Aorta (tissue), 5 donors: ENCODE measurements at regions not wholly inside any gene's neighbourhood (a gene's known extent, or its start where the extent isn't known, plus 50 kb on each side); places are given as distances from the start of the nearest gene placed in this dataset.

ENCODE experiments used
- ATAC-seq: fragments of 200-7000 bp; cut with Tn5 transposase; one replicate; pipeline ENCODE4 v1.9.1; 2022; ENCODE audit warnings: moderate library complexity; ENCODE audit not compliant: low FRiP score
- DNase-seq, 2 donors: peaks; one replicate each; pipeline ENCODE4 v3.0.0-alpha.2; 2020
- H3K27ac ChIP-seq, 2 donors: one replicate each; pipeline ENCODE4 v1.5.1; 2013; ENCODE audit warnings: low read length in 2 of 2, mild to moderate bottlenecking in 2 of 2, moderate library complexity in 2 of 2, control low read depth in 1 of 2, inconsistent platforms in 1 of 2, low read depth in 1 of 2
- H3K27me3 ChIP-seq, 2 donors: one replicate each; pipeline ENCODE4 v1.6.1; 2013; ENCODE audit warnings: control low read depth in 1 of 2, low read length in 1 of 2, mild to moderate bottlenecking in 1 of 2, moderate library complexity in 1 of 2; ENCODE audit not compliant: insufficient read depth in 2 of 2, control insufficient read depth in 1 of 2
- H3K36me3 ChIP-seq, 2 donors: one replicate each; pipeline ENCODE4 v1.6.1; 2013; ENCODE audit warnings: control low read depth in 1 of 2, low read length in 1 of 2, mild to moderate bottlenecking in 1 of 2; ENCODE audit not compliant: insufficient read depth in 2 of 2, control insufficient read depth in 1 of 2
- H3K4me1 ChIP-seq, 2 donors: one replicate each; pipeline ENCODE4 v1.6.1; 2013; ENCODE audit warnings: low read length in 2 of 2, control low read depth in 1 of 2, mild to moderate bottlenecking in 1 of 2, moderate library complexity in 1 of 2; ENCODE audit not compliant: insufficient read depth in 2 of 2, control insufficient read depth in 1 of 2
- H3K4me3 ChIP-seq, 2 donors: one replicate each; pipeline ENCODE4 v1.5.1; 2013; ENCODE audit warnings: low read length in 2 of 2, control low read depth in 1 of 2, mild to moderate bottlenecking in 1 of 2
- H3K9me3 ChIP-seq: one replicate; pipeline ENCODE4 v1.6.1; 2013; ENCODE audit warnings: mild to moderate bottlenecking, low read length; ENCODE audit not compliant: control insufficient read depth
- WGBS, 2 donors: extraction: QIAGEN DNeasy Blood & Tissue Kit; methylation state at CpG; one replicate each; pipeline ENCODE4 v1.1.7; 2013; 5-methylcytosine and 5-hydroxymethylcytosine counted together
- intact Hi-C, 2 donors: fragments of 100-400 bp; cut with DNase I; formaldehyde crosslinking; loops; one replicate each; pipeline versions ENCODE4 v1.14.2 to v1.15.0; 2022
- donor health status: healthy with polysubstance abuse.
- donor health status: Bipolar disorder and iron deficiency.
- donor health status: DM: no; HTN: no; CAD: no.
- donor health status: DM: no; HTN: no; CAD: no.
- donor health status: DM: yes; HTN: yes; CAD: no.

DNA sequence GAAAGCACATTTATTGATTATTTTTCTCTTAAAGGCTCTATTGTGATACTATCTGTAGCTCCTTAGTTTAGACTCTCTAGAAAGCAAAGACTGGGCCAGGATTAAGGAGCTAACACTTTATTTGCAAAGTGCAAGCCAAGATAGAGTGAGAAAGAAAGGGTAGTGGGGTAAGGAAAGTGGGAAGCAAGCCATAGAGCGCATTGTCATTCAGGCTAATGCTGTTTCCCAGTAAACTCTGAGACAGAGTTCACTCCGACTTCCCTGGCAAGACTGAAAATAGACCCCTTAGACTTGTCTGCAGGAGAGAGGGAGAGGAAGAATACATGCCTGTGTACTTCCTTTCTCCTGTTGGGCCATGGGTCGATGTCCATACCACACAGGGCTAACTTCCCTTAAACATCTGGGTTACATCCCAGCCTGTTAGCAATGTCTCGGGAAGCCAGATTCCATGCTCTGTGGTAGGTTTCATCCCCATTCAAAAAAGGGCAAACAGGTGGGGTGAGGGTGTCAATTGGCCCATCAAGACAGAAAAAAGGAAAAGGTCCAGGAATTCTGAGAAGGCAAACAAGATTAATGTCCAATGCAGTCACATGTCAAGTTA is 875.8 kb upstream of the CELF2 start:
- H3K27me3 ChIP-seq: no peaks in the 10 kb centered on the region
- DNase-seq (no peak), ATAC-seq (no peak)
- H3K4me3 ChIP-seq: no peak overlapping the region
- no peaks in the 10 kb centered on the region for H3K36me3 ChIP-seq
- H3K27ac ChIP-seq: no peak overlapping the region
- no peaks in the 10 kb centered on the region for H3K4me1 ChIP-seq
- WGBS, 2 donors: 89 to 91% methylated on average over 4 of the region's 4 CpGs
- H3K9me3 ChIP-seq: no peaks in the 10 kb centered on the region
- intact Hi-C loops: no loop called here

DNA sequence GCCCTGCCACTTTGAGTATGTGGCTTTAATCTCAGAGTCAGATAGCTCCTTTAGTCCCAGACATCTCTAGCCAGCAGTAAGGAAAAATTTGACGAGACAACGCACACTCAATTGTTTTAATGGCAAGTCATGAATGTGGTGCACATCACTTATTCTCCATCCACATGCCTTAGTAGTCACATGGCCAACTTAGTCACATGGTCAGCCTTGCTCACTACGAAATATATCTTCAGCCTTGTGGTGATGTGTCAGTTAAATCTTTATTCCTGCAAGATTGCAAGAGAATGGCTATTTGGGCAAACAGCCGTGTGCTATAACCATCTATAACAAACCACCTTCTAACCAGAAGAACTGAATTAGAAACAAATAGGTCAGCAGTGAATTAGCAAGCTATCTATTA is 871.1 kb upstream of the CELF2 start:
- no peaks in the 10 kb centered on the region for H3K36me3 ChIP-seq
- H3K27ac ChIP-seq: no peak overlapping the region
- H3K4me1 ChIP-seq: peaks cover 3 to 6% of the 10 kb centered on the region in 2 donors
- DNase-seq (no peak), ATAC-seq (no peak)
- no peaks in the 10 kb centered on the region for H3K27me3 ChIP-seq
- no peaks in the 10 kb centered on the region for H3K9me3 ChIP-seq
- no peak overlapping the region for H3K4me3 ChIP-seq
- intact Hi-C loops: no loop called here
- 86 to 95% methylated on average over 4 of the region's 4 CpGs for WGBS, 2 donors

DNA sequence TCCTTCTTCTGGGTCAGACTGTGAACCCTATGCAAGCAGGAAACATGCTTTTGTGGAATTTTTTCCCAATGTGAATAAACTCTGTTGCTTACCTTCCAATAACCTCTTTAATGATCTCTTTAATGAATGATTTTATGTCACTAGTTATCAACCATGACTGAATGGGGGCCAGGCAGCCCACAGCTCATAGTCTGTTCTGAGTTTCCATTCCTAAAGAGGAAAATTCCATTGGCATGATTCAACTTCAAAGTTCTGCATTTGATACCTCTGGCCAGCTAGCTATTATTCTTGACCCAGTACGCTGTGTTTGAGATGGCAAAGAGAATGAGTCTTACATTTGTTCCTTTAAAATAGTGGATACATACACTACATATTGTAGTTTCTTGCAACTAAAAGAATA is 867.8 kb upstream of the CELF2 start:
- WGBS, 2 donors: 10 to 11% methylated on average over 1 of the region's 1 CpG
- H3K27me3 ChIP-seq: no peaks in the 10 kb centered on the region
- peaks cover 3 to 9% of the 10 kb centered on the region in 2 donors for H3K4me1 ChIP-seq
- no peaks in the 10 kb centered on the region for H3K36me3 ChIP-seq
- no peak overlapping the region for H3K4me3 ChIP-seq
- intact Hi-C loops: loop anchor here in 1 of 2 donors (10.0 kb wide), 1 partner anchor 135 kb away; no protein-coding TSS in a partner anchor
- no peak overlapping the region for H3K27ac ChIP-seq
- no peak for DNase-seq
- no peaks in the 10 kb centered on the region for H3K9me3 ChIP-seq
- no peak for ATAC-seq

DNA sequence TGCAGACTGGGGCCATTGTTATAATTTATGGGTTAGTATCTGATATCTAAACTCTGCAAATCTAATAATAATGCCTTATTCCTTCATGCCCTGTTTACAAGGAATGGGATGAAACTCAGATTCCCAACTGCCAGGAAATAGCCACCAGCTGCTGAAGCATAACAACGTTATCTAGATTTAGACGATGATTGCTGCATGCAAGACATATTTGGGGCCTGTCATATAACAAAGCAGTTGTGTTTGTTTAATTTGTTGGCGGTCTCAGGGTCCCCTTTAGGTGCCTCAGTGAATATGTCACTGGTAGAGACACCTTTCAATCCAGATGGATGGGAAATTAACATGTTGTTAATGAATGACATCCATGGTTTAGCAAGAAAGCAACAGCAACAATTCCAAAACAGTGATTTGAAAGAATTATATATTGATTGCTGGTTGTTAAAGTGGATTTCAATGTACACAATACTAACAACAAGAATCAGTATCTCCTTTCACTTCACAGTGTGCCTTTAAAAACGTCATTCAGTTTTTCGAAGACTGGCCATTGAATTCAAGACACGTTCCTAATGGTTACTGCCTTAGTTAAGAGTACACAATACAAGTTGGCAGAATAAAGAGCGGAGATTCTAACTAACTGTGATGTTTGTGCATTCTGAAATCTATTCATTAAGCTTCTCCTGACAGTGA is 860.6 kb upstream of the CELF2 start:
- 70 to 72% methylated on average over 7 of the region's 7 CpGs for WGBS, 2 donors
- H3K9me3 ChIP-seq: no peaks in the 10 kb centered on the region
- no peak overlapping the region for H3K4me3 ChIP-seq
- intact Hi-C loops: loop anchor here in 1 of 2 donors (10.0 kb wide), 1 partner anchor 128 kb away; no protein-coding TSS in a partner anchor
- ATAC-seq: no peak
- no peaks in the 10 kb centered on the region for H3K27me3 ChIP-seq
- no peaks in the 10 kb centered on the region for H3K36me3 ChIP-seq
- H3K27ac ChIP-seq: no peak overlapping the region
- DNase-seq: no peak
- no peaks in the 10 kb centered on the region for H3K4me1 ChIP-seq

DNA sequence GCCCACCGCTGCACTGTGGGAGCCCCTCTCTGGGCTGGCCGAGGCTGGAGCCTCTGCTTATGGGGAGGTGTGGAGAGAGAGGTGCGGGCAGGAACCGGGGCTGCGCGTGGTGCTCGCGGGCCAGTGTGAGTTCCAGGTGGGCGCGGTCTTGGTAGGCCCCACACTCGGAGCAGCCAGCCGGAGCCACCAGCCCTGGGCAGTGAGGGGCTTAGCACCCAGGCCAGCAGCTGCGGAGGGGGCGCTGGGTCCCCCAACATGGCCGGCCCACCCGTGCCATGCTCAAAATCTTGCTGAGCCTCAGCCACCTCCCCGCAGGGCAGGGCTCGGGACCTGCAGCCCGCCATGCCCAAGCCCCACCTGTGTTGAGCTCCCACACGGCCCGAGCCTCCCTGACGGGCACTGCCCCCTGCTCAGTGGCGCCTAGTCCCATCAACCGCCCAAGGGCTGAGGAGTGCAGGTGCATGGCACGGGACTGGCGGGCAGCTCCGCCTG is 856.8 kb upstream of the CELF2 start:
- Histone ChIP-seq H3K36me3 (no peaks in the 10 kb centered on the region), H3K9me3 (no peaks in the 10 kb centered on the region), H3K4me3 (no peak overlapping the region), H3K4me1 (no peaks in the 10 kb centered on the region), H3K27ac (no peak overlapping the region), H3K27me3 (no peaks in the 10 kb centered on the region)
- intact Hi-C loops: no loop called here
- 93 to 94% methylated on average over 27 of the region's 27 CpGs for WGBS, 2 donors
- DNase-seq (no peak), ATAC-seq (no peak)

DNA sequence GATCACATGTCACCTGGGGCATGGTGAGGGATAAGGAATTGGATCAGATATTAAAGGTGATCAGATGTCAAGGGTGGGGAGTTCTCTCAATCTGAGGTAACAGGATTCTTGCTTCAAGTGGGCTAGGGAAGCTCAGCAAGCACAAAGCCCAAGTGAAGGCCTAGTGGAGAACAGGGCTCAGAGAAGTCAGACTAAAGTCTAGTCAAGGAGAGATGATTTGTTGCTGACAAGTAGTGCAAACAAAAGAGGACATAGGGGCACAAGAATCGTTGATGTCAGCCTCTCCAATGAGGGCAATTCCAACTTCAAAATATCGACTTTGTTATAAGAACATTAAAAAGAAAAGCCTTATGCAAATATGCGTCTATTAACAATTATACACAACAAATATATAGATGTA is 852.8 kb upstream of the CELF2 start:
- H3K4me1 ChIP-seq: no peaks in the 10 kb centered on the region
- H3K4me3 ChIP-seq: no peak overlapping the region
- no peak overlapping the region for H3K27ac ChIP-seq
- no peak for ATAC-seq
- WGBS, 2 donors: 74 to 81% methylated on average over 3 of the region's 3 CpGs
- H3K9me3 ChIP-seq: no peaks in the 10 kb centered on the region
- intact Hi-C loops: no loop called here
- no peak for DNase-seq
- no peaks in the 10 kb centered on the region for H3K36me3 ChIP-seq
- H3K27me3 ChIP-seq: no peaks in the 10 kb centered on the region

DNA sequence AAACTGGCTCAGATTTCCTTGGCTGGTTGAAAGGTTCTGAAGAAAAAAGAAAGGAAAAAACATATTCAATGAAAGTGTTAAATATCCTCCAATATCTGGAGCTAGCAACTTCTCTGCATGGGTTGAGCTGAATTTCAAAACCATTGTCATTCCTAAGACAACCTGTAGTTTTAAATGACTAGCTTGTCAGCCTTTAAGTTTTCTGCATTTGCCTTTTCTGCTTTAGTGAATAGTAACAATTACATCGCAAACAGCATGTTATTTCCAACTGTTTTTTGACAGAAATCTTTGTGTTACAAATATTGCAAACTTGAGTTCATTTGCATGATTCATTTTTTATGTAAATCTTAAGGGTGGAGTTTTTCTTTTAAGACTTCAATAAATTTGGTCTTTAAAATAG is 852.3 kb upstream of the CELF2 start:
- no peaks in the 10 kb centered on the region for H3K27me3 ChIP-seq
- no peaks in the 10 kb centered on the region for H3K9me3 ChIP-seq

DNA sequence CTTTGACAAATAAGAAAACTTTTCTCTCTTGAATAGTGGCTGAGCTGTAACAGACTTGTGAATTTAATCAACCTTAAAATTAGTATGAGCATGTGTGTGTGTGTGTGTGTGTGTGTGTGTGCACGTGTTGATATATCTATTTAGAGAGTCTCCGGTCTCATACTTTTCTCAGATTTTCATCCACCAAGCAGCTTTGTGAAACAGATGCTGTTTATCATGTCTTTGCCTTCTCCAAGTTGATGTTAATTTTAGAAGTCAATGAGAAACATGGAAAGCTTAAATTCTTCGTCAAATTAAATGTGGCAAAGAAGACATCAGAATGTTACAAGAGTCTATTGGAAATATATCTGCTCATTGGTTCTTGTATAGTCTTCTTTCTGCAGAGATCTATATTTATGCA is 839.2 kb upstream of the CELF2 start:
- no peak for DNase-seq
- H3K4me1 ChIP-seq: no peaks in the 10 kb centered on the region
- no peak overlapping the region for H3K27ac ChIP-seq
- no peak overlapping the region for H3K4me3 ChIP-seq
- no peaks in the 10 kb centered on the region for H3K9me3 ChIP-seq
- 80 to 88% methylated on average over 3 of the region's 3 CpGs for WGBS, 2 donors
- ATAC-seq: no peak
- no peaks in the 10 kb centered on the region for H3K36me3 ChIP-seq
- intact Hi-C loops: no loop called here
- no peaks in the 10 kb centered on the region for H3K27me3 ChIP-seq

More for the DNA sequence above, 852.3 kb upstream of the CELF2 start:
- Histone ChIP-seq H3K27ac (no peak overlapping the region), H3K36me3 (no peaks in the 10 kb centered on the region), H3K4me1 (no peaks in the 10 kb centered on the region), H3K4me3 (no peak overlapping the region)
- intact Hi-C loops: no loop called here
- ATAC-seq (no peak), DNase-seq (no peak)
- WGBS, 2 donors: 76 to 79% methylated on average over 1 of the region's 1 CpG

DNA sequence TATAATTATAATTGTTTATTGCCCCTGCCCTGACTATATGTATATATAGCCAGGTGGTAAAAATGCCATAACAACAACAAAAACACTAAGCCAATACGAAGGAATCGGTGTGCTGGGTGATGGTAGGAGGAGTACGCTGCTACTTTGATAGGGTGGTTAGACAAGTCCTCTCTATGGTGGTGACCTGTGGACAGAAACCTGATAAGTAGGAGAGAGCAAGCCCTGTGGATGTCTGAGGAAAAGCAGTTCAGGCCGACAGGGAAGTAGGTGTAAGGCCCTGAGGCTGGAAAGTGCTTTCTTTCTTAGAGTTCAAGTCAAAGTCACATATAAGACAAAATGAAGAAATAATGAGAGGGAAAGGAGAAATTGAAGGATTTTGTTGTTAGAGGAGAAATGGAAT is 823.8 kb upstream of the CELF2 start:
- Histone ChIP-seq H3K4me3 (no peak overlapping the region), H3K27ac (no peak overlapping the region), H3K27me3 (no peaks in the 10 kb centered on the region), H3K36me3 (no peaks in the 10 kb centered on the region), H3K4me1 (no peaks in the 10 kb centered on the region), H3K9me3 (no peaks in the 10 kb centered on the region)
- intact Hi-C loops: no loop called here
- no peak for DNase-seq
- ATAC-seq: no peak
- 88% methylated on average over 4 of the region's 4 CpGs for WGBS, 2 donors
